GM19240 (cell line): ENCODE measurements at regions not wholly inside any gene's neighbourhood (a gene's known extent, or its start where the extent isn't known, plus 50 kb on each side); places are given as distances from the start of the nearest gene placed in this dataset.

Experiments
- DNase-seq: peaks from one replicate; pipeline ENCODE4 v3.0.0; 2011; ENCODE audit warnings: low spot score; ENCODE audit not compliant: insufficient read length

- no peak for DNase-seq
Measured at GRCh38 chr17:27991462-27991993, 50.9 kb upstream of the NLK start.
